ENCODE measurements at regions not wholly inside any gene's neighbourhood (a gene's known extent, or its start where the extent isn't known, plus 50 kb on each side); places are given as distances from the start of the nearest gene placed in this dataset.

- no peak overlapping the region for H3K27ac ChIP-seq (replicated peaks in 1 of 4)
- 66% methylated on average over 2 of the region's 2 CpGs for WGBS
- intact Hi-C loops (cut with DNase I), result no loop called here
- no peaks in the 10 kb centered on the region for H3K27me3 ChIP-seq
- H3K36me3 ChIP-seq, result no peaks in the 10 kb centered on the region
- DNase-seq (ENCODE audit: extremely low spot score), result no peak
- H3K9me3 ChIP-seq, result no peaks in the 10 kb centered on the region
- TF ChIP-seq POLR2AphosphoS5 (IDR thresholded peaks at IDR 0.05) (no peak), CTCF (IDR thresholded peaks at IDR 0.05) (no peak), POLR2A (IDR thresholded peaks at IDR 0.05; ENCODE audit: low read depth) (no peak), EP300 (IDR thresholded peaks at IDR 0.05) (no peak)
- H3K4me1 ChIP-seq, result no peaks in the 10 kb centered on the region
- H3K4me3 ChIP-seq, result no peak overlapping the region
Measured at GRCh38 chr14:42715316-42715715, 1108.6 kb downstream of the LRFN5 start.

GRCh38 chr14:42710071-42710470 lies 1103.4 kb downstream of the LRFN5 start:
- 87% methylated on average over 4 of the region's 4 CpGs for WGBS
- no peak for DNase-seq (ENCODE audit: extremely low spot score)
- H3K9me3 ChIP-seq, result no peaks in the 10 kb centered on the region
- no peaks in the 10 kb centered on the region for H3K4me1 ChIP-seq
- no peaks in the 10 kb centered on the region for H3K36me3 ChIP-seq
- H3K27me3 ChIP-seq, result no peaks in the 10 kb centered on the region
- no peak overlapping the region for H3K4me3 ChIP-seq
- H3K27ac ChIP-seq (replicated peaks in 1 of 4), result no peak overlapping the region
- TF ChIP-seq POLR2AphosphoS5 (IDR thresholded peaks at IDR 0.05) (no peak), POLR2A (IDR thresholded peaks at IDR 0.05; ENCODE audit: low read depth) (no peak), EP300 (IDR thresholded peaks at IDR 0.05) (no peak)
- intact Hi-C loops (cut with DNase I), result no loop called here

- H3K27ac ChIP-seq (replicated peaks in 1 of 4), result no peak overlapping the region
- DNase-seq (ENCODE audit: extremely low spot score), result no peak
- no peaks in the 10 kb centered on the region for H3K27me3 ChIP-seq
- H3K9me3 ChIP-seq, result no peaks in the 10 kb centered on the region
- 69% methylated on average over 1 of the region's 1 CpG for WGBS
- H3K36me3 ChIP-seq, result no peaks in the 10 kb centered on the region
- TF ChIP-seq EP300 (IDR thresholded peaks at IDR 0.05) (no peak), POLR2AphosphoS5 (IDR thresholded peaks at IDR 0.05) (no peak), CTCF (IDR thresholded peaks at IDR 0.05) (no peak), POLR2A (IDR thresholded peaks at IDR 0.05; ENCODE audit: low read depth) (no peak)
- intact Hi-C loops (cut with DNase I), result no loop called here
- H3K4me1 ChIP-seq, result no peaks in the 10 kb centered on the region
- H3K4me3 ChIP-seq, result no peak overlapping the region
Measured at GRCh38 chr14:42703501-42703900, 1096.8 kb downstream of the LRFN5 start.

GRCh38 chr14:42687421-42687820 lies 1080.7 kb downstream of the LRFN5 start:
- Histone ChIP-seq H3K4me3 (no peak overlapping the region), H3K36me3 (no peaks in the 10 kb centered on the region), H3K9me3 (no peaks in the 10 kb centered on the region), H3K27ac (replicated peaks in 1 of 4) (no peak overlapping the region), H3K27me3 (no peaks in the 10 kb centered on the region), H3K4me1 (no peaks in the 10 kb centered on the region)
- intact Hi-C loops (cut with DNase I), result no loop called here
- DNase-seq (ENCODE audit: extremely low spot score), result no peak
- WGBS, result 87% methylated on average over 2 of the region's 2 CpGs
- TF ChIP-seq POLR2AphosphoS5 (IDR thresholded peaks at IDR 0.05) (no peak), CTCF (IDR thresholded peaks at IDR 0.05) (no peak), POLR2A (IDR thresholded peaks at IDR 0.05; ENCODE audit: low read depth) (no peak), EP300 (IDR thresholded peaks at IDR 0.05) (no peak)

GRCh38 chr14:42683707-42684106 lies 1077.0 kb downstream of the LRFN5 start:
- H3K4me3 ChIP-seq, result no peak overlapping the region
- WGBS, result 65% methylated on average over 2 of the region's 2 CpGs
- H3K9me3 ChIP-seq, result no peaks in the 10 kb centered on the region
- H3K27ac ChIP-seq (replicated peaks in 1 of 4), result no peak overlapping the region
- TF ChIP-seq POLR2A (IDR thresholded peaks at IDR 0.05; ENCODE audit: low read depth) (no peak), EP300 (IDR thresholded peaks at IDR 0.05) (no peak), POLR2AphosphoS5 (IDR thresholded peaks at IDR 0.05) (no peak), CTCF (IDR thresholded peaks at IDR 0.05) (no peak)
- no peaks in the 10 kb centered on the region for H3K36me3 ChIP-seq
- H3K27me3 ChIP-seq, result no peaks in the 10 kb centered on the region
- H3K4me1 ChIP-seq, result no peaks in the 10 kb centered on the region
- no peak for DNase-seq (ENCODE audit: extremely low spot score)
- intact Hi-C loops (cut with DNase I), result no loop called here
